A549 (cell line): ENCODE measurements at regions not wholly inside any gene's neighbourhood (a gene's known extent, or its start where the extent isn't known, plus 50 kb on each side); places are given as distances from the start of the nearest gene placed in this dataset.

ENCODE experiments used
- ATAC-seq, 2 experiments: fragments of 200-7000 bp in 1 of 2; fragments of >200 bp in 1 of 2; cut with Nextera tagmentation in 1 of 2; cut with Tn5 transposase in 1 of 2; 3 replicates each; pipeline versions ENCODE4 v1.8.0 to v1.9.1; 2018 to 2020; ENCODE audit warnings: mild to moderate bottlenecking in 1 of 2, moderate library complexity in 1 of 2
- CTCF ChIA-PET: fragments of 300-600 bp; sonication (Branson Sonifier 250); formaldehyde crosslinking; extraction: SDS; loops from one replicate; lab custom pipeline; 2021; ENCODE audit warnings: antibody characterized with exemption, inconsistent platforms; lab: Yijun Ruan, JAX
- POLR2A ChIA-PET: fragments of 350-600 bp; formaldehyde crosslinking; extraction: SDS; loops from one replicate; lab custom pipeline; 2021; ENCODE audit warnings: antibody characterized with exemption, inconsistent platforms; lab: Yijun Ruan, JAX
- DNase-seq, 2 experiments: peaks; one replicate each; pipeline versions ENCODE4 v3.0.0 to v3.0.0-alpha.2; 2011 to 2016; ENCODE audit warnings: low read depth in 1 of 2, low spot score in 1 of 2
- FAIRE-seq: peaks from 2 replicates; lab custom pipeline; 2011; peaks lifted over from hg19 to GRCh38; lab: Jason Lieb, UNC
- H3K27ac ChIP-seq, 2 experiments: fragments of >200 bp; sonication (Bioruptor Twin); formaldehyde crosslinking; 3 replicates each; pipeline ENCODE4 v1.5.1; 2016 to 2017
- H3K4me1 ChIP-seq: fragments of >200 bp; sonication (Bioruptor Twin); formaldehyde crosslinking; 3 replicates; pipeline ENCODE4 v1.6.1; 2016
- H3K4me2 ChIP-seq: fragments of >200 bp; sonication (Bioruptor Twin); formaldehyde crosslinking; 3 replicates; pipeline ENCODE4 v1.6.1; 2016
- H3K4me3 ChIP-seq: fragments of >200 bp; sonication (Bioruptor Twin); formaldehyde crosslinking; 3 replicates; pipeline ENCODE4 v1.5.1; 2016
- H3K9me3 ChIP-seq: fragments of >200 bp; sonication (Bioruptor Twin); formaldehyde crosslinking; 3 replicates; pipeline ENCODE4 v1.6.1; 2016
- CBX8 ChIP-seq: fragments of 200-600 bp; sonication (generic); IDR thresholded peaks from 2 replicates; pipeline ENCODE4 v1.6.1; 2016
- CEBPB ChIP-seq, 2 experiments: fragments of >200 bp in 1 of 2; sonication (Bioruptor Twin) in 1 of 2; formaldehyde crosslinking in 1 of 2; IDR thresholded peaks; 2 replicates each; pipeline ENCODE4 v1.6.1; 2012 to 2016
- CHD4 ChIP-seq: fragments of 200-600 bp; sonication (generic); IDR thresholded peaks from 2 replicates; pipeline ENCODE4 v1.6.1; 2016; ENCODE audit warnings: antibody characterized with exemption, mild to moderate bottlenecking, borderline replicate concordance
- EHMT2 ChIP-seq: fragments of 200-600 bp; sonication (generic); IDR thresholded peaks from 2 replicates; pipeline ENCODE4 v1.6.1; 2016; ENCODE audit warnings: antibody characterized with exemption, low read depth, mild to moderate bottlenecking, moderate library complexity
- FOSB ChIP-seq: fragments of 250-450 bp; sonication (Bioruptor Pico); IDR thresholded peaks from 2 replicates; pipeline ENCODE4 v1.5.0; 2020; ENCODE audit warnings: mild to moderate bottlenecking, moderate library complexity
- FOXS1 ChIP-seq: fragments of 250-450 bp; sonication (Bioruptor Pico); IDR thresholded peaks from 2 replicates; pipeline ENCODE4 v1.5.0; 2020; ENCODE audit warnings: mild to moderate bottlenecking, moderate library complexity
- HDAC2 ChIP-seq: fragments of 200-600 bp; sonication (generic); IDR thresholded peaks from 2 replicates; pipeline ENCODE4 v1.6.1; 2016
- JUN ChIP-seq, 2 experiments: fragments of >200 bp; sonication (Bioruptor Twin); formaldehyde crosslinking; IDR thresholded peaks; 2 replicates in 1 of 2; 3 replicates in 1 of 2; pipeline ENCODE4 v1.6.1; 2016 to 2017
- JUNB ChIP-seq: fragments of >200 bp; sonication (Bioruptor Twin); formaldehyde crosslinking; IDR thresholded peaks from 2 replicates; pipeline ENCODE4 v1.6.1; 2016
- KDM5A ChIP-seq: fragments of 200-600 bp; sonication (generic); IDR thresholded peaks from 2 replicates; pipeline ENCODE4 v1.6.1; 2016; ENCODE audit warnings: antibody characterized with exemption, mild to moderate bottlenecking
- MAZ ChIP-seq: fragments of 150-350 bp; IDR thresholded peaks from 2 replicates; pipeline ENCODE4 v1.6.1; 2014; ENCODE audit warnings: antibody characterized with exemption, low read depth, low read length, borderline replicate concordance
- NFE2L2 ChIP-seq: fragments of 150-350 bp; conservative IDR thresholded peaks from 2 replicates; pipeline ENCODE4 v1.6.1; 2014; ENCODE audit warnings: low read length
- NPAS2 ChIP-seq: fragments of 250-450 bp; sonication (Bioruptor Pico); IDR thresholded peaks from 2 replicates; pipeline ENCODE4 v1.8.0; 2022; ENCODE audit warnings: mild to moderate bottlenecking, moderate library complexity, borderline replicate concordance
- NR3C1 ChIP-seq: fragments of >200 bp; sonication (Bioruptor Twin); formaldehyde crosslinking; IDR thresholded peaks from 3 replicates; pipeline ENCODE4 v1.6.1; 2017
- POLR2A ChIP-seq: IDR thresholded peaks from 2 replicates; pipeline ENCODE4 v1.6.1; 2012; ENCODE audit warnings: mild to moderate bottlenecking, low read length
- RARB ChIP-seq: fragments of 250-450 bp; sonication (Bioruptor Pico); IDR thresholded peaks from 2 replicates; pipeline ENCODE4 v1.8.0; 2021; ENCODE audit warnings: mild to moderate bottlenecking, moderate library complexity
- RCOR1 ChIP-seq: fragments of 150-350 bp; IDR thresholded peaks from 2 replicates; pipeline ENCODE4 v1.6.1; 2014; ENCODE audit warnings: antibody characterized with exemption, low read length, low read depth
- SREBF2 ChIP-seq: fragments of 450-650 bp; IDR thresholded peaks from 2 replicates; pipeline ENCODE4 v1.6.1; 2014; ENCODE audit warnings: mild to moderate bottlenecking, moderate library complexity
- TFCP2L1 ChIP-seq: fragments of 250-450 bp; sonication (Bioruptor Pico); IDR thresholded peaks from 2 replicates; pipeline ENCODE4 v1.5.0; 2021; ENCODE audit warnings: mild to moderate bottlenecking
- TP53 ChIP-seq: fragments of 250-450 bp; sonication (Bioruptor Pico); IDR thresholded peaks from 2 replicates; pipeline ENCODE4 v1.5.0; 2021; ENCODE audit warnings: mild to moderate bottlenecking, moderate library complexity
- ZFP36 ChIP-seq: fragments of 450-650 bp; IDR thresholded peaks from 2 replicates; pipeline ENCODE4 v1.6.1; 2014; ENCODE audit warnings: borderline replicate concordance; ENCODE audit not compliant: partially characterized antibody
- WGBS: methylation state at CpG from one replicate; pipeline ENCODE4 v1.1.6; 2017; ENCODE audit errors: missing lambda C conversion rate; 5-methylcytosine and 5-hydroxymethylcytosine counted together
- TF ChIP-seq, protein P1 (sequence below): fragments of 250-450 bp; sonication (Bioruptor Pico); IDR thresholded peaks from 2 replicates; pipeline ENCODE4 v1.5.0; 2021; ENCODE audit warnings: mild to moderate bottlenecking, moderate library complexity, borderline replicate concordance
- TF ChIP-seq, protein P2 (sequence below): fragments of 150-350 bp; IDR thresholded peaks from 2 replicates; pipeline ENCODE4 v1.6.1; 2014; ENCODE audit warnings: low read depth, mild to moderate bottlenecking, low read length
- TF ChIP-seq, protein P3 (sequence below): fragments of 450-650 bp; IDR thresholded peaks from 2 replicates; pipeline ENCODE4 v1.6.1; 2014; ENCODE audit warnings: antibody characterized with exemption
- TF ChIP-seq, protein P4 (sequence below): fragments of >200 bp; sonication (Bioruptor Twin); formaldehyde crosslinking; IDR thresholded peaks from 3 replicates; pipeline ENCODE4 v1.6.1; 2016
- TF ChIP-seq, protein P5 (sequence below): IDR thresholded peaks from 2 replicates; pipeline ENCODE4 v1.6.1; 2012
- TF ChIP-seq, protein P6 (sequence below): fragments of >200 bp; sonication (Bioruptor Twin); formaldehyde crosslinking; IDR thresholded peaks from 3 replicates; pipeline ENCODE4 v1.5.1; 2016

DNA sequence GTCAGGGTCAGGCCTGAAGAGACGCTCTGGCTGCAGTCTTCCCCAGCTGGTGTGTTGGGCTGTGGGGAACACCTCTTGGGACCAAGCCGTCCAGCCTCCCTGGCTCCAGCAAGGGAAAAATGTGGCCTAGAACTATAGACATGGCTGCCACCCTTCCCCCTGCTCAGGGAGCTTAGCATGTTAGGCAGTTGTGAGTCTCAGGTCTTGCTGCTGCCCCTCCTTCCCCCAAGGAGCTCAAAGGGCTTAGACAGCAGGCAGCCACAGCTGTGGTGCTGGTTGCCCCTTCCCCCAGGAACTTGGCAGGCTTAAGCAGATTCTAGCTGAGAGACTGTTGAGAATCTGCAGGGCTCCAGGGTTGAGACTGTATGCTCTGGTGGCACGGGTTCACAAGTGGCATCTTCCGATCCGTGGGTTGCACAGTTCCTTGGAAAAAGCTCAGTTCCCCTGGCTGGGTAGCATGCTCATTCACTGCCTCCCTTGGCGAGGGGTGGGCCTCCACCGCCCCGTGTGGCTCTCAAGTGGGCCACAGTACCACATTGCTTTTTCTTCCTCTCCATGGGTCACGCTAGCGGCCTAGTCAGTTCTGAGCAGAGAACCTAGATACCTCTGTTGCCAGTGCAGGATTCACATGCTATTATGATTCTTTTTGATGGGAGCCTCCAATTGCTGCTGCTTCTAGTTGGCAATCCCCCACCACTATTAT lies 1258.6 kb downstream of the OLFM4 start:
- H3K4me2 ChIP-seq, result no peak overlapping the region
- 15% methylated on average over 6 of the region's 10 CpGs for WGBS
- FAIRE-seq, result no peak
- POLR2A ChIA-PET, result no interaction called here
- no peak for ATAC-seq
- H3K9me3 ChIP-seq, result no peaks in the 10 kb centered on the region
- no peak overlapping the region for H3K4me3 ChIP-seq
- CTCF ChIA-PET, result no interaction called here
- DNase-seq, result no peak
- no peaks in the 10 kb centered on the region for H3K4me1 ChIP-seq
- TF ChIP-seq, protein P1, sequence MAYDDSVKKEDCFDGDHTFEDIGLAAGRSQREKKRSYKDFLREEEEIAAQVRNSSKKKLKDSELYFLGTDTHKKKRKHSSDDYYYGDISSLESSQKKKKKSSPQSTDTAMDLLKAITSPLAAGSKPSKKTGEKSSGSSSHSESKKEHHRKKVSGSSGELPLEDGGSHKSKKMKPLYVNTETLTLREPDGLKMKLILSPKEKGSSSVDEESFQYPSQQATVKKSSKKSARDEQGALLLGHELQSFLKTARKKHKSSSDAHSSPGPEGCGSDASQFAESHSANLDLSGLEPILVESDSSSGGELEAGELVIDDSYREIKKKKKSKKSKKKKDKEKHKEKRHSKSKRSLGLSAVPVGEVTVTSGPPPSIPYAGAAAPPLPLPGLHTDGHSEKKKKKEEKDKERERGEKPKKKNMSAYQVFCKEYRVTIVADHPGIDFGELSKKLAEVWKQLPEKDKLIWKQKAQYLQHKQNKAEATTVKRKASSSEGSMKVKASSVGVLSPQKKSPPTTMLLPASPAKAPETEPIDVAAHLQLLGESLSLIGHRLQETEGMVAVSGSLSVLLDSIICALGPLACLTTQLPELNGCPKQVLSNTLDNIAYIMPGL, result no peak
- TF ChIP-seq, protein P2, sequence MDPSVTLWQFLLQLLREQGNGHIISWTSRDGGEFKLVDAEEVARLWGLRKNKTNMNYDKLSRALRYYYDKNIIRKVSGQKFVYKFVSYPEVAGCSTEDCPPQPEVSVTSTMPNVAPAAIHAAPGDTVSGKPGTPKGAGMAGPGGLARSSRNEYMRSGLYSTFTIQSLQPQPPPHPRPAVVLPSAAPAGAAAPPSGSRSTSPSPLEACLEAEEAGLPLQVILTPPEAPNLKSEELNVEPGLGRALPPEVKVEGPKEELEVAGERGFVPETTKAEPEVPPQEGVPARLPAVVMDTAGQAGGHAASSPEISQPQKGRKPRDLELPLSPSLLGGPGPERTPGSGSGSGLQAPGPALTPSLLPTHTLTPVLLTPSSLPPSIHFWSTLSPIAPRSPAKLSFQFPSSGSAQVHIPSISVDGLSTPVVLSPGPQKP, result no peak
- TF ChIP-seq RCOR1, result no peak
- no peak for TF ChIP-seq ZFP36
- no peak for TF ChIP-seq SREBF2
- TF ChIP-seq MAZ, result no peak
- TF ChIP-seq POLR2A, result no peak
- TF ChIP-seq, protein P3, sequence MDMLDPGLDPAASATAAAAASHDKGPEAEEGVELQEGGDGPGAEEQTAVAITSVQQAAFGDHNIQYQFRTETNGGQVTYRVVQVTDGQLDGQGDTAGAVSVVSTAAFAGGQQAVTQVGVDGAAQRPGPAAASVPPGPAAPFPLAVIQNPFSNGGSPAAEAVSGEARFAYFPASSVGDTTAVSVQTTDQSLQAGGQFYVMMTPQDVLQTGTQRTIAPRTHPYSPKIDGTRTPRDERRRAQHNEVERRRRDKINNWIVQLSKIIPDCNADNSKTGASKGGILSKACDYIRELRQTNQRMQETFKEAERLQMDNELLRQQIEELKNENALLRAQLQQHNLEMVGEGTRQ, result no peak
- TF ChIP-seq TP53 (CRISPR knock-in tag), result no peak
- no peak for TF ChIP-seq CEBPB (IDR thresholded peaks at IDR 0.05)
- TF ChIP-seq TFCP2L1, result no peak
- no peak overlapping the region for H3K27ac ChIP-seq

DNA sequence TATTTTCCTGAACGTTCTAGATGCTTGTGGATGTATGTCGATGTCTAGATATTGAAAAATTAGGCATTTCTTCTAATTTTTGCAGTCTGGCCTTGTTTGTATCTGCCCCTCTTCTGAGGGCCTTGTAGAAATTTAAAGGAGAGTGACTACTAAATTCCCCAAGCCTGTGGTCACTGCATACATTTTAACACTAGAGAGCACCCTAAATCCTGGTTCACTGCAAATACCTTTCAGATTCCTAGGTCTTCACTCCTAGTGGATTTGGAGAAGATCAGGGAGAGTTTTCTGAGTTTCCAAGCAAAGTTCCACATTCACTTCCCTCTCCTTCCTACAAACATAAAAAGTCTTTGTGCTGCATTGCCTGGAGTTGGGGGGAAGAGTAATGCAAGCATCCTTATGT lies 1272.5 kb downstream of the OLFM4 start:
- no peak overlapping the region for H3K4me3 ChIP-seq
- TF ChIP-seq, protein P4, sequence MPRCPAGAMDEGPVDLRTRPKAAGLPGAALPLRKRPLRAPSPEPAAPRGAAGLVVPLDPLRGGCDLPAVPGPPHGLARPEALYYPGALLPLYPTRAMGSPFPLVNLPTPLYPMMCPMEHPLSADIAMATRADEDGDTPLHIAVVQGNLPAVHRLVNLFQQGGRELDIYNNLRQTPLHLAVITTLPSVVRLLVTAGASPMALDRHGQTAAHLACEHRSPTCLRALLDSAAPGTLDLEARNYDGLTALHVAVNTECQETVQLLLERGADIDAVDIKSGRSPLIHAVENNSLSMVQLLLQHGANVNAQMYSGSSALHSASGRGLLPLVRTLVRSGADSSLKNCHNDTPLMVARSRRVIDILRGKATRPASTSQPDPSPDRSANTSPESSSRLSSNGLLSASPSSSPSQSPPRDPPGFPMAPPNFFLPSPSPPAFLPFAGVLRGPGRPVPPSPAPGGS, result no peak
- TF ChIP-seq EHMT2, result no peak
- TF ChIP-seq, protein P5, sequence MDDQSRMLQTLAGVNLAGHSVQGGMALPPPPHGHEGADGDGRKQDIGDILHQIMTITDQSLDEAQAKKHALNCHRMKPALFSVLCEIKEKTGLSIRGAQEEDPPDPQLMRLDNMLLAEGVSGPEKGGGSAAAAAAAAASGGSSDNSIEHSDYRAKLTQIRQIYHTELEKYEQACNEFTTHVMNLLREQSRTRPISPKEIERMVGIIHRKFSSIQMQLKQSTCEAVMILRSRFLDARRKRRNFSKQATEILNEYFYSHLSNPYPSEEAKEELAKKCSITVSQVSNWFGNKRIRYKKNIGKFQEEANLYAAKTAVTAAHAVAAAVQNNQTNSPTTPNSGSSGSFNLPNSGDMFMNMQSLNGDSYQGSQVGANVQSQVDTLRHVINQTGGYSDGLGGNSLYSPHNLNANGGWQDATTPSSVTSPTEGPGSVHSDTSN, result no peak
- no peak for TF ChIP-seq FOSB (CRISPR knock-in tag)
- no peak for TF ChIP-seq FOXS1 (CRISPR knock-in tag)
- TF ChIP-seq NR3C1, result no peak
- TF ChIP-seq CBX8, result no peak
- TF ChIP-seq, protein P6, sequence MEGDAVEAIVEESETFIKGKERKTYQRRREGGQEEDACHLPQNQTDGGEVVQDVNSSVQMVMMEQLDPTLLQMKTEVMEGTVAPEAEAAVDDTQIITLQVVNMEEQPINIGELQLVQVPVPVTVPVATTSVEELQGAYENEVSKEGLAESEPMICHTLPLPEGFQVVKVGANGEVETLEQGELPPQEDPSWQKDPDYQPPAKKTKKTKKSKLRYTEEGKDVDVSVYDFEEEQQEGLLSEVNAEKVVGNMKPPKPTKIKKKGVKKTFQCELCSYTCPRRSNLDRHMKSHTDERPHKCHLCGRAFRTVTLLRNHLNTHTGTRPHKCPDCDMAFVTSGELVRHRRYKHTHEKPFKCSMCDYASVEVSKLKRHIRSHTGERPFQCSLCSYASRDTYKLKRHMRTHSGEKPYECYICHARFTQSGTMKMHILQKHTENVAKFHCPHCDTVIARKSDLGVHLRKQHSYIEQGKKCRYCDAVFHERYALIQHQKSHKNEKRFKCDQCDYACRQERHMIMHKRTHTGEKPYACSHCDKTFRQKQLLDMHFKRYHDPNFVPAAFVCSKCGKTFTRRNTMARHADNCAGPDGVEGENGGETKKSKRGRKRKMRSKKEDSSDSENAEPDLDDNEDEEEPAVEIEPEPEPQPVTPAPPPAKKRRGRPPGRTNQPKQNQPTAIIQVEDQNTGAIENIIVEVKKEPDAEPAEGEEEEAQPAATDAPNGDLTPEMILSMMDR, result no peak
- no peak for TF ChIP-seq HDAC2
- TF ChIP-seq RCOR1, result no peak
- TF ChIP-seq JUNB, result no peak
- no peak for TF ChIP-seq CHD4
- TF ChIP-seq, protein P3, result no peak
- TF ChIP-seq TFCP2L1, result no peak
- TF ChIP-seq KDM5A, result no peak
- no peak for TF ChIP-seq NPAS2 (CRISPR knock-in tag)
- TF ChIP-seq, protein P2, result no peak
- TF ChIP-seq JUN (IDR thresholded peaks at IDR 0.05), result no peak
- TF ChIP-seq RARB (CRISPR knock-in tag), result no peak
- TF ChIP-seq NFE2L2, result no peak
- DNase-seq (no peak), ATAC-seq (no peak), FAIRE-seq (no peak)
- no peak overlapping the region for H3K4me2 ChIP-seq
- POLR2A ChIA-PET, result no interaction called here
- no peaks in the 10 kb centered on the region for H3K9me3 ChIP-seq
- CTCF ChIA-PET, result no interaction called here
- WGBS, result 0% methylated on average over 2 of the region's 2 CpGs
- no peak overlapping the region for H3K27ac ChIP-seq
- no peaks in the 10 kb centered on the region for H3K4me1 ChIP-seq
